Sigmoid colon (tissue), 6 donors: ENCODE measurements at regions not wholly inside any gene's neighbourhood (a gene's known extent, or its start where the extent isn't known, plus 50 kb on each side); places are given as distances from the start of the nearest gene placed in this dataset.

Experiments
- DNase-seq: peaks from one replicate; pipeline ENCODE4 v3.0.0-alpha.2; 2019
- H3K27ac ChIP-seq, 4 donors: fragments of 200-600 bp; sonication (generic); one replicate each; pipeline ENCODE4 v1.5.1; 2016 to 2019; ENCODE audit warnings: mild to moderate bottlenecking in 1 of 4
- H3K27me3 ChIP-seq, 3 donors: fragments of 200-600 bp; sonication (generic); one replicate each; pipeline ENCODE4 v1.5.1; 2019; ENCODE audit warnings: mild to moderate bottlenecking in 1 of 3
- H3K36me3 ChIP-seq, 4 donors: fragments of 200-600 bp; sonication (generic); one replicate each; pipeline ENCODE4 v1.5.1; 2016 to 2019
- H3K4me1 ChIP-seq, 4 donors: fragments of 200-600 bp; sonication (generic); one replicate each; pipeline ENCODE4 v1.5.1; 2017 to 2019
- H3K4me3 ChIP-seq, 4 donors: fragments of 200-600 bp; sonication (generic); one replicate each; pipeline ENCODE4 v1.5.1; 2017 to 2019; ENCODE audit warnings: mild to moderate bottlenecking in 2 of 4, moderate library complexity in 1 of 4
- H3K9me3 ChIP-seq, 4 donors: fragments of 200-600 bp in 3 of 4; sonication (generic) in 3 of 4; one replicate each; pipeline versions ENCODE4 v1.5.1 to v1.6.1; 2013 to 2019
- CTCF ChIP-seq, 4 experiments: fragments of 450-650 bp in 3 of 4; fragments of 200-600 bp in 1 of 4; IDR thresholded peaks; one replicate each; pipeline ENCODE4 v1.5.1; 2016 to 2019; ENCODE audit warnings: antibody characterized with exemption in 4 of 4, mild to moderate bottlenecking in 3 of 4, moderate library complexity in 2 of 4
- EP300 ChIP-seq, 4 donors: sonication (generic); formaldehyde crosslinking; IDR thresholded peaks; one replicate each; pipeline ENCODE4 v1.6.1; 2017; ENCODE audit warnings: antibody characterized with exemption in 4 of 4
- POLR2A ChIP-seq, 2 donors: fragments of 450-650 bp; IDR thresholded peaks; one replicate each; pipeline ENCODE4 v1.6.1; 2016; ENCODE audit warnings: antibody characterized with exemption in 2 of 2, mild to moderate bottlenecking in 2 of 2, moderate library complexity in 2 of 2
- POLR2AphosphoS5 ChIP-seq, 4 donors: sonication (generic); formaldehyde crosslinking; IDR thresholded peaks; one replicate each; pipeline ENCODE4 v1.6.1; 2017; ENCODE audit warnings: antibody characterized with exemption in 4 of 4
- WGBS, 2 donors: extraction: QIAGEN DNeasy Blood & Tissue Kit; methylation state at CpG; one replicate each; pipeline ENCODE4 v1.1.7; 2013; 5-methylcytosine and 5-hydroxymethylcytosine counted together
- intact Hi-C: fragments of 100-400 bp; cut with DNase I; formaldehyde crosslinking; loops from one replicate; pipeline ENCODE4 v1.15.1; 2023
- donor health status: healthy with polysubstance abuse.
- donor health status: healthy.

DNA sequence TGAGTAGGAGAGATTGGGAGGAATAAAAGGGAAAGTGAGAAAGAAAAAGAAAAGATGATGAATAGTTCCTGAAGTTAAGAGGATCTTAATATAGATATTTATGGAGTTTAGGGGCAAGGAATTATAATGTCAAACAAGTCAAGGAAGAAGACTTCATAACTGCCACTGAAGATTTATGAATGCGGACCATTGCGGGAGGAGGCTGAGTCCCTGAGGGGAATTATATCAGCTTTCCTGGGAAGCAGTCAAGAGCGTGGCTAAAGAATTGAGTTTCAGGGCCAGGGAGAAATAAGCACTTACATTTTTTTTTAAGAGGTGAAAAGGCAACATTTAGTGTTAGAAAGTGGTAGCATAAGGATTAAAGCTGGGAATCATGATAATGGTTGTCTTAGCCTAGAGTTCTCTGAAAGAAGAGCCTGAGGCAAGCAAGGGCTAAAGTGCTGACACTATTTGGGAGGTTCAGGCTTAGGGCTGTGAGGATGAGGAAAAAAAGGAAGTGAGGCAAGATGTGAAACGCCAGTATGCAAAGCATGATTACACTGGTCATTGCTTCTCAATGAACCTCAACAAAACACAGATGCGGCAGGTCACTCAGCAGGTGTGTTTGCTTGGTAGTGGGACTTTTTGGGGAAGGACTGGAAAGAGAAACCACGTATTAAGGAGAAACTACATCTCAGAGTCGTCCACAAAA lies 217.1 kb downstream of the SLC4A3 start:
- TF ChIP-seq CTCF (IDR thresholded peaks at IDR 0.05) (no peak), POLR2AphosphoS5 (IDR thresholded peaks at IDR 0.05) (no peak)
- WGBS, 2 donors: 46 to 53% methylated on average over 7 of the region's 7 CpGs
- H3K27ac ChIP-seq: no peak overlapping the region
- intact Hi-C loops: no loop called here
- DNase-seq: no peak
- no peaks in the 10 kb centered on the region for H3K9me3 ChIP-seq
- H3K27me3 ChIP-seq: no peaks in the 10 kb centered on the region
- no peaks in the 10 kb centered on the region for H3K36me3 ChIP-seq
- H3K4me1 ChIP-seq: no peaks in the 10 kb centered on the region
- H3K4me3 ChIP-seq: no peak overlapping the region

DNA sequence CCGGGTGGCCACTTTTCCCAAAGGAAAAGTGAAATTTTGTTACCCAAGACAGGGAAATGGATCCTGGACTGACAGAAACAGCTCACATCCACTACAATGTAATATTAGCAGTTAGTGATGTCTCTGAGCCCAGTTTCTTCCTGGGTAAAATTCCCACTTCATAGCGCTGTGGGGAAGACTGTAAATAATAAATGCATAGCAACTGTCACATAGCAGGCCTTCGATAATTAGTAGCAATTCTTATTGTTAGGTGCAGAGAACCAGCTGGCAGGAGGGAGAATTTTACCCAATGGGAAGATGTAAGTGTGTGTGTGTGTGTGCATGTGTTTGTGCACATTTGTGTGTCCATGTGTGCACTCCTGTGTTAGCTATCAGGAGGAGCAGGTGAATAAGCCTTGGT lies 221.5 kb downstream of the SLC4A3 start:
- 78 to 91% methylated on average over 3 of the region's 3 CpGs for WGBS, 2 donors
- DNase-seq: no peak
- Histone ChIP-seq H3K27ac (no peak overlapping the region), H3K9me3 (no peaks in the 10 kb centered on the region), H3K36me3 (no peaks in the 10 kb centered on the region), H3K4me3 (no peak overlapping the region), H3K4me1 (peaks cover 0 to 17% (median 6%) of the 10 kb centered on the region in 4 donors), H3K27me3 (no peaks in the 10 kb centered on the region)
- TF ChIP-seq CTCF (IDR thresholded peaks at IDR 0.05) (no peak), POLR2A (IDR thresholded peaks at IDR 0.05) (no peak), POLR2AphosphoS5 (IDR thresholded peaks at IDR 0.05) (no peak), EP300 (IDR thresholded peaks at IDR 0.05) (no peak)
- intact Hi-C loops: no loop called here

GRCh38 chr2:219851169-219851568 lies 223.7 kb downstream of the SLC4A3 start:
- intact Hi-C loops: no loop called here
- no peak for DNase-seq

DNA sequence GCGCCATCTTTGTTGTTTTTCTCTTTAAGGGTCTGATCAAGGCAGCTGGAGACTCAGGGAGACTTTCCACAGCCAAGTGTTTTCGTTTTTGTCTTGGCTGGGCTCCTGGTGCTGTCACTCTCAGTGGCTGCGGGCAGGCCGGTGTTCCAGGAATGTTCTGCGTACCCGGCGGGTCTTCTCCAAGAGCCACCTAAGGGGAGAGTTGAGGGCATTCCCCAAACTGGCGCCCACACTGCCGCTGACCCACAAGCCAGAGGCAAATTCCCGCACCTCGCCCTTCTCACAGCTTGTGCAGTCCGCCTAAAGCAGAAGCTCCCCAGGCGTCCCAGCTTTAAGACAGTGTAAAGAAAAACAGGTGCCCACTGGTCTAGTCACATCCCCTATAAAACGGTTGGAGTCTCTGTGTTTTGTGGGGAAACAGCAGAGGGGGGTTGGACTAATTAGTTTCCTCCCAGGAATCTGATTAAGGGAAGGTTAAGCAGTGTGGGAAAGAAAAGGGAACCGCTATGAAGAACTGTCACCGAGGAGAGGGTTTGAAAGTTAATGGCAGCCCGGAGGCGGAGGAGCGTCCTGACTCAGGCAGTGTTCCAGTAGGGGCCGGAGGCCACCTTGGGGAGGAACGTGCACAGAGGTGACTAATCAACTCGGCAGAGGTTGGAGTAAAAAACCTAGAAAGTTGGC lies 224.5 kb downstream of the SLC4A3 start:
- Histone ChIP-seq H3K27me3 (no peaks in the 10 kb centered on the region), H3K9me3 (no peaks in the 10 kb centered on the region), H3K4me1 (peaks cover 0 to 17% (median 6%) of the 10 kb centered on the region in 4 donors), H3K36me3 (no peaks in the 10 kb centered on the region), H3K27ac (peak overlapping the region in 2 of 4 donors; percentile 30 to 39), H3K4me3 (peak overlapping the region; percentile 27 to 46 (median 40))
- WGBS, 2 donors: 36 to 53% methylated on average over 22 of the region's 22 CpGs
- DNase-seq: no peak
- intact Hi-C loops: no loop called here
- TF ChIP-seq POLR2A (IDR thresholded peaks at IDR 0.05): no peak
- no peak for TF ChIP-seq EP300 (IDR thresholded peaks at IDR 0.05)
- no peak for TF ChIP-seq POLR2AphosphoS5 (IDR thresholded peaks at IDR 0.05)
- no peak for TF ChIP-seq CTCF (IDR thresholded peaks at IDR 0.05)

More at GRCh38 chr2:219851169-219851568, 223.7 kb downstream of the SLC4A3 start:
- TF ChIP-seq POLR2A (IDR thresholded peaks at IDR 0.05) (no peak), EP300 (IDR thresholded peaks at IDR 0.05) (no peak), CTCF (IDR thresholded peaks at IDR 0.05) (no peak), POLR2AphosphoS5 (IDR thresholded peaks at IDR 0.05) (no peak)
- no peak overlapping the region for H3K27ac ChIP-seq
- H3K9me3 ChIP-seq: no peaks in the 10 kb centered on the region
- no peaks in the 10 kb centered on the region for H3K27me3 ChIP-seq
- 67 to 69% methylated on average over 6 of the region's 6 CpGs for WGBS, 2 donors
- peaks cover 0 to 17% (median 6%) of the 10 kb centered on the region in 4 donors for H3K4me1 ChIP-seq
- no peaks in the 10 kb centered on the region for H3K36me3 ChIP-seq
- H3K4me3 ChIP-seq: no peak overlapping the region
